Liver (tissue), 8 donors: ENCODE measurements at regions not wholly inside any gene's neighbourhood (a gene's known extent, or its start where the extent isn't known, plus 50 kb on each side); places are given as distances from the start of the nearest gene placed in this dataset.

Experiments
- DNase-seq: peaks from one replicate; pipeline ENCODE4 v3.0.0-alpha.2; 2017; ENCODE audit warnings: low spot score
- H3K27ac ChIP-seq, 2 donors: one replicate each; pipeline ENCODE4 v1.7.0; 2013; ENCODE audit warnings: inconsistent platforms in 2 of 2, low read length in 2 of 2, control low read depth in 1 of 2, low read depth in 1 of 2, mild to moderate bottlenecking in 1 of 2
- H3K27me3 ChIP-seq, 4 donors: one replicate each; pipeline versions ENCODE4 v1.6.1 to v1.7.0; 2013; ENCODE audit warnings: low read length in 3 of 4, inconsistent platforms in 1 of 4, mild to moderate bottlenecking in 1 of 4, moderate library complexity in 1 of 4; ENCODE audit not compliant: control insufficient read depth in 4 of 4, insufficient read depth in 4 of 4
- H3K36me3 ChIP-seq, 4 donors: one replicate each; pipeline versions ENCODE4 v1.6.1 to v1.7.0; 2013; ENCODE audit warnings: low read length in 3 of 4, mild to moderate bottlenecking in 3 of 4, low read depth in 1 of 4, moderate library complexity in 1 of 4; ENCODE audit not compliant: control insufficient read depth in 4 of 4, insufficient read depth in 3 of 4
- H3K4me1 ChIP-seq, 4 donors: one replicate each; pipeline versions ENCODE4 v1.6.1 to v1.7.0; 2013; ENCODE audit warnings: low read length in 3 of 4, mild to moderate bottlenecking in 3 of 4, moderate library complexity in 1 of 4; ENCODE audit not compliant: control insufficient read depth in 4 of 4, insufficient read depth in 4 of 4
- H3K4me3 ChIP-seq, 3 donors: one replicate each; pipeline versions ENCODE4 v1.6.1 to v1.7.0; 2013; ENCODE audit warnings: low read length in 3 of 3, control low read depth in 1 of 3, low read depth in 1 of 3, mild to moderate bottlenecking in 1 of 3
- H3K9ac ChIP-seq, 2 donors: one replicate each; pipeline ENCODE4 v1.7.0; 2013; ENCODE audit warnings: low read length in 2 of 2, mild to moderate bottlenecking in 2 of 2, moderate library complexity in 2 of 2, control low read depth in 1 of 2, low read depth in 1 of 2
- H3K9me3 ChIP-seq, 4 donors: one replicate each; pipeline versions ENCODE4 v1.6.1 to v1.7.0; 2013; ENCODE audit warnings: low read length in 3 of 4; ENCODE audit not compliant: control insufficient read depth in 4 of 4
- ATF3 ChIP-seq: IDR thresholded peaks from 2 replicates; pipeline ENCODE4 v1.6.1; 2016; ENCODE audit warnings: antibody characterized with exemption
- CTCF ChIP-seq: fragments of 150-350 bp; IDR thresholded peaks from 2 replicates; pipeline ENCODE4 v1.5.1; 2017; ENCODE audit warnings: improper control_type of control experiment, low read depth, low read length; ENCODE audit not compliant: missing input control
- EGR1 ChIP-seq, 2 donors: IDR thresholded peaks; 2 replicates each; pipeline ENCODE4 v1.6.1; 2016 to 2018; ENCODE audit warnings: antibody characterized with exemption in 2 of 2, low read depth in 2 of 2
- FOXA2 ChIP-seq: IDR thresholded peaks from 2 replicates; pipeline ENCODE4 v1.6.1; 2016; ENCODE audit warnings: antibody characterized with exemption
- HNF4A ChIP-seq, 2 donors: conservative IDR thresholded peaks; 2 replicates each; pipeline ENCODE4 v1.6.1; 2016; ENCODE audit warnings: antibody characterized with exemption in 2 of 2, mild to moderate bottlenecking in 2 of 2
- HNF4G ChIP-seq: IDR thresholded peaks from 2 replicates; pipeline ENCODE4 v1.6.1; 2016; ENCODE audit warnings: antibody characterized with exemption
- MAX ChIP-seq: IDR thresholded peaks from 2 replicates; pipeline ENCODE4 v1.6.1; 2016; ENCODE audit warnings: antibody characterized with exemption
- NR2F2 ChIP-seq: IDR thresholded peaks from 2 replicates; pipeline ENCODE4 v1.6.1; 2016; ENCODE audit warnings: antibody characterized with exemption
- RAD21 ChIP-seq, 2 donors: IDR thresholded peaks; 2 replicates each; pipeline ENCODE4 v1.6.1; 2016; ENCODE audit warnings: antibody characterized with exemption in 2 of 2, mild to moderate bottlenecking in 2 of 2
- REST ChIP-seq: IDR thresholded peaks from 2 replicates; pipeline ENCODE4 v1.6.1; 2016; ENCODE audit warnings: antibody characterized with exemption, mild to moderate bottlenecking
- RXRA ChIP-seq, 2 donors: IDR thresholded peaks; 2 replicates each; pipeline ENCODE4 v1.6.1; 2017 to 2018; ENCODE audit warnings: antibody characterized with exemption in 2 of 2, mild to moderate bottlenecking in 1 of 2
- SP1 ChIP-seq: IDR thresholded peaks from 2 replicates; pipeline ENCODE4 v1.6.1; 2018; ENCODE audit warnings: antibody characterized with exemption, mild to moderate bottlenecking
- TAF1 ChIP-seq: conservative IDR thresholded peaks from 2 replicates; pipeline ENCODE4 v1.6.1; 2016; ENCODE audit warnings: antibody characterized with exemption, mild to moderate bottlenecking
- YY1 ChIP-seq: IDR thresholded peaks from 2 replicates; pipeline ENCODE4 v1.6.1; 2016; ENCODE audit warnings: antibody characterized with exemption, mild to moderate bottlenecking
- ZBTB33 ChIP-seq: IDR thresholded peaks from 2 replicates; pipeline ENCODE4 v1.6.1; 2016; ENCODE audit warnings: antibody characterized with exemption
- WGBS: extraction: QIAGEN DNeasy Blood & Tissue Kit; methylation state at CpG from one replicate; pipeline ENCODE4 v1.1.7; 2013; 5-methylcytosine and 5-hydroxymethylcytosine counted together
- donor health status: healthy.
- donor health status: healthy.
- donor health status: healthy.
- donor health status: healthy.
- donor health status: healthy.

- DNase-seq = no peak
- Histone ChIP-seq H3K9me3 (no peaks in the 10 kb centered on the region), H3K27ac (no peak overlapping the region), H3K36me3 (no peaks in the 10 kb centered on the region), H3K4me1 (no peaks in the 10 kb centered on the region), H3K4me3 (no peak overlapping the region), H3K27me3 (no peaks in the 10 kb centered on the region), H3K9ac (no peak overlapping the region)
- TF ChIP-seq RXRA (IDR thresholded peaks at IDR 0.05) (no peak), NR2F2 (no peak), YY1 (no peak), CTCF (no peak)
- 77% methylated on average over 4 of the region's 4 CpGs for WGBS
Observed at GRCh38 chr7:25626451-25627131, 398.3 kb upstream of the NPVF start.

GRCh38 chr7:25628446-25628845 is 400.2 kb upstream of the NPVF start:
- H3K4me1 ChIP-seq = no peaks in the 10 kb centered on the region
- H3K9ac ChIP-seq = no peak overlapping the region
- DNase-seq = no peak
- H3K27me3 ChIP-seq = no peaks in the 10 kb centered on the region
- no peak for TF ChIP-seq ZBTB33
- TF ChIP-seq MAX = no peak
- TF ChIP-seq EGR1 (IDR thresholded peaks at IDR 0.05; ENCODE audit: low read depth in 2 of 2) = no peak
- no peak for TF ChIP-seq TAF1
- no peak for TF ChIP-seq ATF3
- no peak for TF ChIP-seq SP1
- no peak for TF ChIP-seq HNF4A (conservative IDR thresholded peaks at IDR 0.05)
- TF ChIP-seq YY1 = no peak
- WGBS = 56% methylated on average over 3 of the region's 3 CpGs
- no peaks in the 10 kb centered on the region for H3K9me3 ChIP-seq
- H3K27ac ChIP-seq = no peak overlapping the region
- H3K36me3 ChIP-seq = no peaks in the 10 kb centered on the region
- no peak overlapping the region for H3K4me3 ChIP-seq

GRCh38 chr7:25632616-25633015 is 404.3 kb upstream of the NPVF start:
- no peak for DNase-seq

More at GRCh38 chr7:25632616-25633015, 404.3 kb upstream of the NPVF start:
- H3K4me3 ChIP-seq = no peak overlapping the region
- no peaks in the 10 kb centered on the region for H3K4me1 ChIP-seq
- H3K9me3 ChIP-seq = no peaks in the 10 kb centered on the region
- 79% methylated on average over 5 of the region's 5 CpGs for WGBS
- no peaks in the 10 kb centered on the region for H3K36me3 ChIP-seq
- H3K27ac ChIP-seq = no peak overlapping the region
- H3K9ac ChIP-seq = no peak overlapping the region
- H3K27me3 ChIP-seq = no peaks in the 10 kb centered on the region
- TF ChIP-seq TAF1 (no peak), HNF4G (no peak), ZBTB33 (no peak), YY1 (no peak), REST (no peak), RAD21 (IDR thresholded peaks at IDR 0.05) (no peak), CTCF (no peak), EGR1 (IDR thresholded peaks at IDR 0.05; ENCODE audit: low read depth in 2 of 2) (no peak), FOXA2 (no peak)
